Loucy (cell line): ENCODE measurements at regions not wholly inside any gene's neighbourhood (a gene's known extent, or its start where the extent isn't known, plus 50 kb on each side); places are given as distances from the start of the nearest gene placed in this dataset.

Source experiments
- H2AFZ ChIP-seq: fragments of 200-600 bp; sonication (generic); 2 replicates; pipeline ENCODE4 v1.6.0; 2016; ENCODE audit warnings: antibody characterized with exemption, mild to moderate bottlenecking, low read length, moderate library complexity
- H3F3A ChIP-seq: fragments of 200-600 bp; 2 replicates; pipeline ENCODE4 v1.6.0; 2016; ENCODE audit warnings: antibody characterized with exemption, low read depth, mild to moderate bottlenecking
- H3K27me3 ChIP-seq: fragments of 200-600 bp; sonication (generic); 2 replicates; pipeline ENCODE4 v1.6.1; 2014; ENCODE audit warnings: low read length, mild to moderate bottlenecking; ENCODE audit not compliant: insufficient read depth, poor library complexity, severe bottlenecking
- H3K36me3 ChIP-seq: fragments of 200-600 bp; sonication (generic); 2 replicates; pipeline ENCODE4 v1.6.1; 2016; ENCODE audit warnings: low read length; ENCODE audit not compliant: insufficient read depth
- H3K4me1 ChIP-seq: fragments of 200-600 bp; sonication (generic); 2 replicates; pipeline ENCODE4 v1.5.1; 2014; ENCODE audit warnings: low read length, mild to moderate bottlenecking; ENCODE audit not compliant: insufficient read depth, poor library complexity, severe bottlenecking
- H3K4me2 ChIP-seq: fragments of 200-600 bp; sonication (generic); 2 replicates; pipeline ENCODE4 v1.6.0; 2014; ENCODE audit warnings: antibody characterized with exemption, low read length, low read depth, mild to moderate bottlenecking; ENCODE audit not compliant: poor library complexity, severe bottlenecking
- H3K4me3 ChIP-seq: fragments of 200-600 bp; sonication (generic); 2 replicates; pipeline ENCODE4 v1.5.1; 2014; ENCODE audit warnings: low read length, mild to moderate bottlenecking, mixed read lengths; ENCODE audit not compliant: poor library complexity, severe bottlenecking
- H3K79me2 ChIP-seq: fragments of 200-600 bp; sonication (generic); 2 replicates; pipeline ENCODE4 v1.6.1; 2014; ENCODE audit warnings: low read length; ENCODE audit not compliant: insufficient read depth
- H3K9ac ChIP-seq: fragments of 200-600 bp; sonication (generic); 2 replicates; pipeline ENCODE4 v1.6.0; 2014; ENCODE audit warnings: mild to moderate bottlenecking, low read depth, low read length, moderate library complexity; ENCODE audit not compliant: poor library complexity, severe bottlenecking
- H3K9me2 ChIP-seq: fragments of 200-600 bp; sonication (generic); replicated peaks from 2 replicates; pipeline ENCODE4 v1.6.1; 2016; ENCODE audit warnings: low read depth, low read length, mixed read lengths
- H3K9me3 ChIP-seq: fragments of 200-600 bp; sonication (generic); 2 replicates; pipeline ENCODE4 v1.6.1; 2014; ENCODE audit warnings: mild to moderate bottlenecking, antibody characterized with exemption, low read length, low read depth; ENCODE audit not compliant: insufficient read depth
- H4K20me1 ChIP-seq: fragments of 200-600 bp; sonication (generic); 2 replicates; pipeline ENCODE4 v1.6.0; 2014; ENCODE audit warnings: antibody characterized with exemption, low read length, mild to moderate bottlenecking; ENCODE audit not compliant: insufficient read depth, poor library complexity, severe bottlenecking
- EZH2phosphoT487 ChIP-seq: fragments of 200-600 bp; IDR thresholded peaks from 2 replicates; pipeline ENCODE4 v1.6.1; 2018; ENCODE audit warnings: antibody characterized with exemption, mild to moderate bottlenecking, moderate library complexity, borderline replicate concordance
- TF ChIP-seq, protein P1 (sequence below): fragments of 200-600 bp; sonication (generic); conservative IDR thresholded peaks from 2 replicates; pipeline ENCODE4 v1.5.1; 2014; ENCODE audit warnings: mild to moderate bottlenecking, antibody characterized with exemption, low read length

DNA sequence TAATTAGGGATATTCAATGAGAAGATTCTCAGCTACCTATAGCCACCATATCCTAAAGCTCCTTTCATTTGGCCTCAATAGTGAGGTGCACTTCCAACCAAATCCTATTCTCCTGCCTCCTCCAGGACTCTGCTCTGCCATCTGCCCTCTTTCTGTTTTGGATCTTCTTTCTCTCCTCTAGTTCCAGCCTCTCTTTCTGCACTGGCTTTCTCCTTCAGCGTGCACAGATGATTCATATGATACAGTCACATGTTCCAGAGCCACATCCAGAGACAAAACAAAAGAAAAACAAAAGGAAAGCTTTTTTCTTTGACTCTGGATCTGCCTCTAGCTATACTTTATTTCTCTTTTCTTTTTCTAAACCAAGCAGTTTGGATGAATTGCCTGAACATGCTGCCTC is 531.9 kb upstream of the MAN1A1 start:
- Histone ChIP-seq H3K4me2 (no peak overlapping the region), H4K20me1 (no peaks in the 10 kb centered on the region), H3K36me3 (no peaks in the 10 kb centered on the region), H3K9me3 (no peaks in the 10 kb centered on the region), H3K9ac (no peak overlapping the region), H3K4me3 (no peak overlapping the region), H2AFZ (no peak overlapping the region), H3K9me2 (no peaks in the 10 kb centered on the region), H3K4me1 (peaks cover 18% of the 10 kb centered on the region), H3K79me2 (no peaks in the 10 kb centered on the region), H3F3A (no peaks in the 10 kb centered on the region), H3K27me3 (no peaks in the 10 kb centered on the region)
- TF ChIP-seq, protein P1, sequence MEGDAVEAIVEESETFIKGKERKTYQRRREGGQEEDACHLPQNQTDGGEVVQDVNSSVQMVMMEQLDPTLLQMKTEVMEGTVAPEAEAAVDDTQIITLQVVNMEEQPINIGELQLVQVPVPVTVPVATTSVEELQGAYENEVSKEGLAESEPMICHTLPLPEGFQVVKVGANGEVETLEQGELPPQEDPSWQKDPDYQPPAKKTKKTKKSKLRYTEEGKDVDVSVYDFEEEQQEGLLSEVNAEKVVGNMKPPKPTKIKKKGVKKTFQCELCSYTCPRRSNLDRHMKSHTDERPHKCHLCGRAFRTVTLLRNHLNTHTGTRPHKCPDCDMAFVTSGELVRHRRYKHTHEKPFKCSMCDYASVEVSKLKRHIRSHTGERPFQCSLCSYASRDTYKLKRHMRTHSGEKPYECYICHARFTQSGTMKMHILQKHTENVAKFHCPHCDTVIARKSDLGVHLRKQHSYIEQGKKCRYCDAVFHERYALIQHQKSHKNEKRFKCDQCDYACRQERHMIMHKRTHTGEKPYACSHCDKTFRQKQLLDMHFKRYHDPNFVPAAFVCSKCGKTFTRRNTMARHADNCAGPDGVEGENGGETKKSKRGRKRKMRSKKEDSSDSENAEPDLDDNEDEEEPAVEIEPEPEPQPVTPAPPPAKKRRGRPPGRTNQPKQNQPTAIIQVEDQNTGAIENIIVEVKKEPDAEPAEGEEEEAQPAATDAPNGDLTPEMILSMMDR: no peak
- no peak for TF ChIP-seq EZH2phosphoT487

DNA sequence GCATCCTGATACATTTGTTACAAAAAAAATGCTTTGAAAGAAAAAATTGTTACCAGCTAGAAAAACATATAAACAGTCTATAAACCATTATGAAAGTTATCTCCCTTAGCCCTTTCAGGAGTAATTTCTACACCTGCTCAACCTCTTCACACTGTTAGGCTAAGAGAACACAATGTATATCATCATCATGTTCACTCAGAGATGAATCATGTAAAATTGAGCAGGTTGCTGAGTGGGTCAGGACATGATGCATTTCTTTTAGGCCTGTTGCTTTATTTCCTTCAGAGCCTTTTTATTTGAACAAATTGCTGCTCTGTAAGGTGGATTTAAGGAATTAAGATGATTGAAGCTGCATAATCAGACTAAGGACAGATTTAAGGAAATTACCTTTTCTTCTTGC is 531.3 kb upstream of the MAN1A1 start:
- H3K4me1 ChIP-seq: peaks cover 13% of the 10 kb centered on the region

DNA sequence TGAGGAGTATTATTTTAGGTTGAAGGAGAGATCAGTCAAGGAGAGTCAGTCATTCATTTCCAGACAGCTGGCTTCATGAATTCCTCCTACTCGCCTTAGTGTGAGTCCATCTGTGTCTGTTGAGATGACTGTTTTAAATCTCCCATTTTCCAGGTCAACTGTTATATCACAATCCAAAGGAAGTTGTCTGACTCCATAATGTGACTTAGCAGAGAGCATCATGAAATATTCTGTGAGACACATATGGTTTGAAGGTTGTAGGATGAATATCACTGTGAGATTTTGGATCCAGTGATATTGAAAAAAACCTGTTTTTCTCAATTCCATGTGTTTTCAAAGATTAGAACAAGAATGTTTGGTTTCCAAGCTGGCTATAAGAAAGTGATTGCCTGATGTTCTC is 530.2 kb upstream of the MAN1A1 start:
- Histone ChIP-seq H3K27me3 (no peaks in the 10 kb centered on the region), H3K4me2 (no peak overlapping the region), H3K9me2 (no peaks in the 10 kb centered on the region), H4K20me1 (no peaks in the 10 kb centered on the region), H3F3A (no peaks in the 10 kb centered on the region), H3K9ac (no peak overlapping the region), H3K9me3 (no peaks in the 10 kb centered on the region), H2AFZ (no peak overlapping the region), H3K4me1 (peaks cover 2% of the 10 kb centered on the region), H3K36me3 (no peaks in the 10 kb centered on the region), H3K79me2 (no peaks in the 10 kb centered on the region), H3K4me3 (no peak overlapping the region)
- TF ChIP-seq, protein P1: no peak
- TF ChIP-seq EZH2phosphoT487: no peak

More for the DNA sequence above, 531.3 kb upstream of the MAN1A1 start:
- no peaks in the 10 kb centered on the region for H3K27me3 ChIP-seq
- no peak overlapping the region for H3K4me2 ChIP-seq
- H3K9ac ChIP-seq: no peak overlapping the region
- no peaks in the 10 kb centered on the region for H3K9me2 ChIP-seq
- H3K9me3 ChIP-seq: no peaks in the 10 kb centered on the region
- TF ChIP-seq, protein P1: no peak
- no peak for TF ChIP-seq EZH2phosphoT487
- H4K20me1 ChIP-seq: no peaks in the 10 kb centered on the region
- no peaks in the 10 kb centered on the region for H3K79me2 ChIP-seq
- no peak overlapping the region for H3K4me3 ChIP-seq
- no peak overlapping the region for H2AFZ ChIP-seq
- no peaks in the 10 kb centered on the region for H3K36me3 ChIP-seq
- no peaks in the 10 kb centered on the region for H3F3A ChIP-seq
